ENCODE measurements at regions not wholly inside any gene's neighbourhood (a gene's known extent, or its start where the extent isn't known, plus 50 kb on each side); places are given as distances from the start of the nearest gene placed in this dataset.

DNA sequence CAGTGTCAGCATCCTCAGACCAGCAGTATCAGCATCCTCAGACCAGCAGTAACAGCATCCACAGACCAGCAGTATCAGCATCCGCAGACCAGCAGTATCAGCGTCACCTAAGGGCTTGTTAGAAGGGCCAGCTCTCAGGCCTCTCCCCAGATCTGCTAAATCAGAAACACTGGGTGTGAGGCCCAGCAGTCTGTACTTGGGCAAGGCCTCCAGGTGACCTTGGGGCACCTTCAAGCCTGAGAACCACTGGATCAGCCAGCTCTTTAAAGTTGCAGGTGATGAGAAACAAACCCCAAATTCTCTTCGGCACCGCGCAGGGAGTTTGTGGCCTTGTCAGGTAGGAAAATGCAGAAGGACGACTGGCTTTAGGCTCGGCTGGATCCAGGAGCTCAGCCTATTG, 290.5 kb upstream of the CDH4 start:
- no peak overlapping the region for H3K4me3 ChIP-seq
- TF ChIP-seq, protein P1, sequence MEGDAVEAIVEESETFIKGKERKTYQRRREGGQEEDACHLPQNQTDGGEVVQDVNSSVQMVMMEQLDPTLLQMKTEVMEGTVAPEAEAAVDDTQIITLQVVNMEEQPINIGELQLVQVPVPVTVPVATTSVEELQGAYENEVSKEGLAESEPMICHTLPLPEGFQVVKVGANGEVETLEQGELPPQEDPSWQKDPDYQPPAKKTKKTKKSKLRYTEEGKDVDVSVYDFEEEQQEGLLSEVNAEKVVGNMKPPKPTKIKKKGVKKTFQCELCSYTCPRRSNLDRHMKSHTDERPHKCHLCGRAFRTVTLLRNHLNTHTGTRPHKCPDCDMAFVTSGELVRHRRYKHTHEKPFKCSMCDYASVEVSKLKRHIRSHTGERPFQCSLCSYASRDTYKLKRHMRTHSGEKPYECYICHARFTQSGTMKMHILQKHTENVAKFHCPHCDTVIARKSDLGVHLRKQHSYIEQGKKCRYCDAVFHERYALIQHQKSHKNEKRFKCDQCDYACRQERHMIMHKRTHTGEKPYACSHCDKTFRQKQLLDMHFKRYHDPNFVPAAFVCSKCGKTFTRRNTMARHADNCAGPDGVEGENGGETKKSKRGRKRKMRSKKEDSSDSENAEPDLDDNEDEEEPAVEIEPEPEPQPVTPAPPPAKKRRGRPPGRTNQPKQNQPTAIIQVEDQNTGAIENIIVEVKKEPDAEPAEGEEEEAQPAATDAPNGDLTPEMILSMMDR (IDR thresholded peaks at IDR 0.05; ENCODE audit: borderline replicate concordance), result no peak
- H3K36me3 ChIP-seq, result no peaks in the 10 kb centered on the region
- H3K4me1 ChIP-seq, result no peaks in the 10 kb centered on the region
- peaks cover 73% of the 10 kb centered on the region for H3K27me3 ChIP-seq (ENCODE audit: low read depth)
- H3K9me3 ChIP-seq (replicated peaks), result no peaks in the 10 kb centered on the region
- no peak overlapping the region for H3K27ac ChIP-seq (replicated peaks)
- intact Hi-C loops (cut with micrococcal nuclease), result no loop called here
- no peak for DNase-seq

DNA sequence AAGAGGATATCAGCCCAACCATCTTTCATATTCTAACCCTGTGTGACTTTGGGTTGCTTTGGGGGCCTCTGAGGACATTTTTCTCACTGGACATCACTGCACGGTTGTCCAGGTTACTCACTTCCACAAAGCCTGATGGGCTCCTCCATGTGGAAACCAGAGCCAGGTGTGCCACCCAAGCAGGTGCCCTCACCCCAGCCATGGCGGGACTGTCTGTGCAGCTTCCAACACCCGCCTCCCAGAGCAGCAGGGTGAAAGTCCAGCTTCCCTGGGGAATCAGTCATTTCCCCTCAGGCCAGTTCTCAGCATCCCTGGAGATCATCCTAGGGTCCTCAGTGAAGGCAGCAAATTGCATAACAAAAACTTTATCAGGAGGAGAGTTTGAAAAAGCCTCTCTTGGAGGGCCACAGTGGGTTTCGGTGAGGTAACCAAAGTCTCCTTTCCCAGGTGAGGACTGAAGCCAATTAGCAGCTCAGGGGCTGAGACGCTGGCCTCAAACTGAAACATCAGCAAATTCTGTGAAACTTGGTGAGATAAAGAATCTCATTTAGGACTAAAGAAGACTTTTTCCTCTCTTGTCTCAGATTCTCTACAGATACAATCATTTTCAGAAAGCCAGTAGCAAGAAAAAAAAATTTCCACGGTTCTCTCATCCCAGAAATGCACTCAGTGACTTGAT, 289.6 kb upstream of the CDH4 start:
- intact Hi-C loops (cut with micrococcal nuclease), result no loop called here
- DNase-seq, result no peak
- TF ChIP-seq, protein P1 (IDR thresholded peaks at IDR 0.05; ENCODE audit: borderline replicate concordance), result no peak
- H3K27me3 ChIP-seq (ENCODE audit: low read depth), result peaks cover 73% of the 10 kb centered on the region
- H3K9me3 ChIP-seq (replicated peaks), result no peaks in the 10 kb centered on the region
- H3K4me1 ChIP-seq, result no peaks in the 10 kb centered on the region
- no peak overlapping the region for H3K27ac ChIP-seq (replicated peaks)
- no peaks in the 10 kb centered on the region for H3K36me3 ChIP-seq
- no peak overlapping the region for H3K4me3 ChIP-seq

DNA sequence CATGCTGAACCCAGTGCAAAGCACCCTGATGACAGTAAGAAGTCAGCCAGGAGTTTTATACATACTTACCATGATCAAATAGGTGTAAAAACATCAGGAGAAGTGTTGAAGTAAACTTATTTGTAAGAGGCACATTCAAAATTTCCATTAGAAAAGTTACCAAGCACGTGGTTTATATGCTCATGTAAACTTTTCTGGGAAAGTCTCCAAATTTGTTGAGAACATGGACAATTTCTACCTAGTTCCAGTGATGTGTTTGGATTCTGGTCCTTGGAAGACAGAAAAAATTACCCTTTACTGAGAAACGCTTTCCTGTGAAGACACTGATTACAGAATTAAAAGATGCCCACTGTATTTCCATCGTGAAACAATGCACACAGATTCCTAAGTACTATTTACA, 288.9 kb upstream of the CDH4 start:
- Histone ChIP-seq H3K4me3 (no peak overlapping the region), H3K27ac (replicated peaks) (no peak overlapping the region), H3K9me3 (replicated peaks) (no peaks in the 10 kb centered on the region), H3K27me3 (ENCODE audit: low read depth) (peaks cover 73% of the 10 kb centered on the region), H3K4me1 (no peaks in the 10 kb centered on the region), H3K36me3 (no peaks in the 10 kb centered on the region)
- TF ChIP-seq, protein P1 (IDR thresholded peaks at IDR 0.05; ENCODE audit: borderline replicate concordance), result no peak
- no peak for DNase-seq
- intact Hi-C loops (cut with micrococcal nuclease), result no loop called here

DNA sequence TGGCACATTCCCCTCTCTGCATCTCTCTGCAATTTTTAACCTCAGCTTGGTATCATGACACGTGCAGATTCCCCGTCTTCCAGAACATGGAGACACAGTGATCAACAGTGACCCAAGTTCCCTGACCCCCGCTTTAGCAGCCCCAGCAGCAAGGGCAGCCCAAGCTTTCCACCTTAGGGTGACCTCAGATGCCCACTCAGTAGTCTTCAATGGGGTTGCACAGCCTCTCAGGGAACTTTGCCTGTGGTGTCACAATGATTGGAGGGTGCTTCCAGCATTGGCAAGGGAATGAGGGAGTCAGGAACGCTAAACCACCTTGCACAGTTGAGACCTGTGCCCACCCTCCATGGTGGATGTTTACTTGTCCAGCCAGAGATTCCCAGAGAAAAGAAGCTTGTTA, 287.1 kb upstream of the CDH4 start:
- no peaks in the 10 kb centered on the region for H3K36me3 ChIP-seq
- peaks cover 74% of the 10 kb centered on the region for H3K27me3 ChIP-seq (ENCODE audit: low read depth)
- DNase-seq, result no peak
- TF ChIP-seq, protein P1 (IDR thresholded peaks at IDR 0.05; ENCODE audit: borderline replicate concordance), result no peak
- H3K9me3 ChIP-seq (replicated peaks), result no peaks in the 10 kb centered on the region
- intact Hi-C loops (cut with micrococcal nuclease), result no loop called here
- H3K4me1 ChIP-seq, result no peaks in the 10 kb centered on the region
- H3K27ac ChIP-seq (replicated peaks), result no peak overlapping the region
- no peak overlapping the region for H3K4me3 ChIP-seq

DNA sequence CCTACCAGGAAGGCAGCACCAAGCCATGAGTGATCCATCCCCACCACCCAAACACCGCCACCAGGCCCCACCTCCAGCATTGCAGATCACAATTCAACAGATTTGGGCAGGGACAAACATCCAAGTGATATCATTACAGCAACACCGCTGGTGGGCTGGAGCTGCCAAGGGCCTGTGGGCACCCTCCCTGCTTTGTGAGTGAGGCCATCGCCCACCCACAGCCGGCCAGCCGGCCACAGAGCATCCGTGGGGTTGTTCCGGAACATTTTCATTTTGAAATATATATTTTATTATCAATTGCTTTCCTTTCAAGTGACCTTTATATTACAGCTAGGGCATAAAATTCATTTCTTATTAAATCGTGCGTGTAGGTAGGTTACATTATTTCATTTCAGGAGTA, 286.0 kb upstream of the CDH4 start:
- Histone ChIP-seq H3K9me3 (replicated peaks) (no peaks in the 10 kb centered on the region), H3K36me3 (no peaks in the 10 kb centered on the region), H3K4me1 (no peaks in the 10 kb centered on the region), H3K4me3 (no peak overlapping the region), H3K27ac (replicated peaks) (no peak overlapping the region), H3K27me3 (ENCODE audit: low read depth) (peaks cover 74% of the 10 kb centered on the region)
- TF ChIP-seq, protein P1 (IDR thresholded peaks at IDR 0.05; ENCODE audit: borderline replicate concordance), result no peak
- intact Hi-C loops (cut with micrococcal nuclease), result no loop called here
- DNase-seq, result no peak
